Fibroblast of lung (primary cell): ENCODE measurements at regions not wholly inside any gene's neighbourhood (a gene's known extent, or its start where the extent isn't known, plus 50 kb on each side); places are given as distances from the start of the nearest gene placed in this dataset.

ENCODE experiments used
- CTCF ChIP-seq, 2 donors: IDR thresholded peaks in 1 of 2; conservative IDR thresholded peaks in 1 of 2; 1 replicate in 1 of 2; 2 replicates in 1 of 2; pipeline ENCODE4 v1.5.1; 2011 to 2012; ENCODE audit warnings: low read length in 2 of 2, control low read depth in 1 of 2, inconsistent platforms in 1 of 2, low read depth in 1 of 2, mild to moderate bottlenecking in 1 of 2
- EZH2 ChIP-seq: IDR thresholded peaks from 2 replicates; pipeline ENCODE4 v1.5.1; 2012; ENCODE audit warnings: low read length, control low read depth, mild to moderate bottlenecking; ENCODE audit errors: missing control alignments

GRCh38 chr4:95909211-95909610 lies 69.3 kb downstream of the PDHA2 start:
- no peak for TF ChIP-seq CTCF (conservative IDR thresholded peaks at IDR 0.05 in 1 of 2, IDR thresholded peaks at IDR 0.05 in 1 of 2; ENCODE audit: low read depth in 1 of 2, low read length in 2 of 2)
- no peak for TF ChIP-seq EZH2
